NCI-H526 (cell line): ENCODE measurements at regions not wholly inside any gene's neighbourhood (a gene's known extent, or its start where the extent isn't known, plus 50 kb on each side); places are given as distances from the start of the nearest gene placed in this dataset.
"Not testable (repeated sequence)": the region's sequence is repeated elsewhere in the genome, so short reads cannot be mapped to it uniquely, and the experiment has no call there.

Experiments used
- DNase-seq, 2 experiments: peaks; one replicate each; lab custom pipeline; 2025; lab: John Stamatoyannopoulos, UW

DNA sequence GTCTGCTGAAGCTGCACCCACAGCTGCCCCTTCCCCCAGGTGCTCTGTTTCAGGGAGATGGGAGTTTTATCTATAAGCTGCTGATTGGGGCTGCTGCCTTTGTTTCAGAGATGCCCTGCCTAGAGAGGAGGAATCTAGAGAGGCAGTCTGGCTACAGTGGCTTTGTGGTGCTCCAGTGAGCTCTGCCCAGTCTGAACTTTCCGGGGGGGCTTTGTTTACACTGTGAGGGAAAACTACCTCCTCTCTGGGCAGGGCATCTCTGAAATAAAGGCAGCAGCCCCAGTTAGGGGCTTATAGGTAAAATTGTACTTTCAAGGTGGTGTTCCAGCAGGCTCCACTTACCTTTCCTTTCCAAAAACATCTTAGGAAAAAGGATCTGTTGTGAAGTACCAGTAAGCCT is 242.2 kb downstream of the SPRY1 start:
- DNase-seq, result no peak

DNA sequence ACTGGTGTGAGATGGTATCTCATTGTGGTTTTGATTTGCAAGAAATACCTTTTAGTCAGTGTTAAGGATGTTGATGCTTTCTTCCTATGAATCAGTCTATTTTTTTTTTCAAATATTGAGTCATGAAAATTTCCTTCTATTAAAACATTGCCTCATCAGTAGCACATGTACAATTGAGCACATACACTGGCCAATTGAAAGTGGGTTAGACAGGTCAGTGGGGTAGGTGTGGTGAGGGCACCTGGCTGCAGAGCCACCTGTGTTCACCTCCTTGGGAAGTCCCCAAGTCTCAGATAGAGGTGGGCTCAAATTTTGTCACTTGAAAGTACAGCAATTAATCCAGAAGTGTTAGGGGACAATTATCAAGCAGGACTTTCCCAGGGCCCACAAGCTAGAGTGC is 243.7 kb downstream of the SPRY1 start:
- DNase-seq, result no peak

DNA sequence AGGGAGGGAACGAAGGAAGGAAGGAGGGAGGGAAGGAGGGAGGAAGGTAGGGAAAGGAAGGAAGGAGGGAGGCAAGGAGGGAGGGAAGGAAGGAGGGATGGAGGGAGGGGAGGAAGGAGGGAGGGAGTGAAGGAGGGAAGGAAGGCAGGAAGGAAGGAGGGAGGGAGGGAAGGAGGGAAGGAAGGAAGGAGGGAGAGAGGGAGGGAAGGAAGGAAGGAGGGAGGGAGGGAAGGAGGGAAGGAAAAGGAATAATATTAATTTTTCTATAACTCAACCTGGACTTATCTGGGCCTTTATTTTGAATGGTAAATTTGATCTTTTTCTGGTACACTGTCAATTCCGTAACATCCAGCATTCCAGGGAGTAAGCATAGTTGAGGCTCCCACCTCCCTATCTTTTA is 244.2 kb downstream of the SPRY1 start:
- no peak for DNase-seq

DNA sequence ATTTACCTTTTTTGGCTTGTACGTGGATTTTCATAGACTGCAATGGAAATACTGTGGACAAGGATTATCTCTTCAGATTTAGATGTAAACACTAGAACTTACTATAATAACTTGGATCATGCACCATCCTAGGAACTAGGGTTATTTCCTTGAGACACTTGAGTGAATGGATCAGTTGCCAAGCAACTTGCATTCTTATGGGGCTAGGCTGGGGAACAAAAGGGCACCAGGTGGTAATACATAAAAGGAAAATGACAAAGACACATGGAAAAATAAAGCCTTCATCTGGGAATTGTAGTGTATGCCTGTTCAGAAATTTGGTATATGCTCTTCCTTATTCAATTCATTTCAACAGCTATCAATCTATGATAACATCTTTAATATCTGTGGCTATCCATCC is 247.1 kb downstream of the SPRY1 start:
- no peak for DNase-seq

DNA sequence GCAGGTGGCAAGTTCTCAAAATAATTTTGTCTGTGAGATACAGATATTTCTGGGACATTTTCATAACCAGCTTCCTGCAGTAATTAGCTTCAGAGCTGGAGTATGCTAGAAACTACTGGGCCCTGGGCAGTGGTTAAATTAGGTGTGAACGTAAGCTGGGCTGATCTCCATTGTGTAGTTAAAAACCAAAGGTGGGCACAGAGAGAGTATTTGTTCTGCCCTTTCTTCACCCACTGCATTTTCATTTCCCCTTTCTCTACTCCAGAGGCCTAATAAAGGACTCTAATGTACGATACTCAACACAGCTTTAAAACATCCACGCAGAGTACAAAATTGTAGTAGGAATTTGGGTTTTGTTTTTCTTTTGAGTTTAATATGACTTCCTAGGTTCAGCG is 252.7 kb downstream of the SPRY1 start:
- peak; percentile 82 to 87 for DNase-seq

DNA sequence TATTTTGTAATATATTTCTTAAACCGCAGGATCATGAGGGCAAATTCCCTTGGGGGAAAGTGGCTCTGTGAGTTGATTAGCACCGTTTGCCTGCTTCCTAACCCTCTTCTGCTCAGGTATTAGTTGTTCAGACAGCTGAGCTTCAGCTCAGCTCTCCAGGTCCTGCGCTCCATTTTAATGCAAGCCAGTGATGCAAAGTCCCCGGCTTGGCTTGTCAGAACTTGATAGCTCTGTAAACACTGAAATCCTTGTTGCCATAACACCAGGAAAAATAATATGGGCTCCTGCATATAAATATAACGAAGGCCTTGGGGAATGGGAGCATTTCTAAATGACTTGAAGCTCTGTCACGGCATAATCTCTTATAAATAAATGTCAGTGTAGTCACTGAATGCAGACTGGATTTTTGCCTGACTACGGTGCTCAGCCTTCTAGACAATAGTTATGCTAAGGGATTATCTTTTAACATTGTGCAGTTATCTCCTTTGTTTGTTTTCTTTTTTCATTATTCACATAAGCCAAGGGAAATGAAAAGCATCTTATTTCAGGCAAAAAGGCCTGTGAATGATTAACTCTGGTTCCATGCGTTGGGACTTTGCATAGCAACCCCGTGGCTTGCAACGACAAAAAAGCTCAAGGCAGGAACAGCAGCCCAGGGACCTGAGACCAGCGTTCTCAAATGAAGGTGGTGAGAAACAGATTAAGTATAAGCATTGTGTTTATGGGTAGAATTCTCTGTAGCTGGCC is 253.2 kb downstream of the SPRY1 start:
- peak; percentile 98 to 99 for DNase-seq

DNA sequence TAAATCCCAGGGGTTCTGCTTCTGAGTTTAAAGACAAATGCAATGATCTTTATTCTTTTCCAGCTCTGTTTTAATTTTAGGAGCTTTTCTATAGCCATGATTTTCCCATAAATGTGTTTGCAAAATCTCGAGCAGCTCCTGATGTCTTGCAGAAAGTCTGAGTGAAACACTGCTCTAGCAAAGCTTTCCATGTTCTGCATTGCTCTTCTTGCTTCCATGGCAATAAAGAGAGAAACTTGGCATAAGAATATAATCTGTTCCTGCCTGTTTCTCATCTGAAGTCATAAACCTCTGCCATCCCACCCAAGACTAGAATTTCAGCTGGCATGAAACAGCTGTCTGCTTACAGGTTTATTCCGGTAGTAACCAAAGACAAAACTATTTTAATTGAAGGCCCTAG is 254.5 kb downstream of the SPRY1 start:
- DNase-seq, result peak in 1 of 2 experiments; percentile 34

DNA sequence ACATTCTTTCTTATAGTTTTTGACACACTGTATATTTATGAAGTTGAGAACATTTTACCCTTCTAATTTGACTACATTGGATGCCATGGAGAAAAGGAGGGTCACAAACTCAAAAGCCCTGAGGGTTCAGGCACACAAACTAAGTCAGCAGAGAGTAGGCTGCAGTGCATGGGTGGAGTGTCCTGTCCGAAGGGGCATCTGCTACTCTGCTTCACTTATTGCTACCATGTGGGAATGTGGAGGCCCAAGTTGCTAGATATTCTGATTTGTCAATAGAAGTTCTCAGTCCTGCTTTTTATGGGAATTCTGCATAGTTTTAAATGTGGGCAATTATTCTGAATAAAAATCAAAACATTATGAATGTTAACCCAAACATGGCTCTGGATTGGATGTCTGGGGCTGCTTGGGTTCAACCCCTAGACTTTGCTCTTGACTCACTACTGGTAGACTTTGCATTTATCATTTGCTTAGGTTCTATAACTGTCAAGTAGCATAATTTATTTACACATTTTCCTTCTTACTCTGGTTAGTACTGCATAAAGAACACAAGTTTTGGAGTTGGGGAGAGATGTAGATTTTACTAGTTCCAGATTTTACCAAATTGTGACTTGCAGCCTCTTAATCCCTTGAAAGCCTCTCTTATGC is 255.1 kb downstream of the SPRY1 start:
- DNase-seq, result peak; percentile 13 to 56

DNA sequence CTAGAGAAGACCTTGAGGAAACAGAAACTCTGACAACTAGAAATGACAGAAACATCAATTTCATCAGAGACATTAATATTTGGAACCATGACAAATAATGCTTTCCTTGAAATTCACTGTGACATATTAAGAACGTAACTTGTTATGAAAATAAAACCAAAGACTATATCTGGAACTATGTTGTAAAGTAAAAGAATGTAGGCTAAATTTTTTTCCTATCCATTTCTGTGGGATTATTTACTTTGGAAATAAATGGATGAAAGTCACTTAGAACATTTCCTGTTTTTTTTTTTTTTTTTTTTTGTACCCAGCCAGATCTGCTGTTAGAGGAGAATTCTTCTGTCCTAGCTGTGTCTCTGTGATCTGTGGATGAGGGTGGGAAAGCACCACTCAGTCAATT is 255.9 kb downstream of the SPRY1 start:
- no peak for DNase-seq

DNA sequence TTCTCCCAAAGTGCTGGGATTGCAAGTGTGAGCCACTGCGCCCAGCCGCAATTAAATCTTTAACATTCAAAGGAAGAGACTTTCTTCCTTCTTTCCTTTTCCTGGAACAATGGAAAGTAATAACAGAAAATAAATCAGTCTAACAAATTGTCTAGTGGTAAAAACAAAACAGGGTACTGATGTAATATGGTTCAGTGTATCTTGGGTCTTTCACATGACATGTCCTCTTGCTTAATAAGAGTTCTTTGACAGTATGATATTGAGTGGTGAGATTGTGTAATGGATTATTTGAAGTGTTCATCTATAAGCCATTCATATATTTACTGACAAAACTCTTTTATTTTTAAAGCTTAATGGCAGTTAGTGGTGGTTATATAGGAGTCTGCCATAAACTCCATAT is 256.6 kb downstream of the SPRY1 start:
- no peak for DNase-seq

DNA sequence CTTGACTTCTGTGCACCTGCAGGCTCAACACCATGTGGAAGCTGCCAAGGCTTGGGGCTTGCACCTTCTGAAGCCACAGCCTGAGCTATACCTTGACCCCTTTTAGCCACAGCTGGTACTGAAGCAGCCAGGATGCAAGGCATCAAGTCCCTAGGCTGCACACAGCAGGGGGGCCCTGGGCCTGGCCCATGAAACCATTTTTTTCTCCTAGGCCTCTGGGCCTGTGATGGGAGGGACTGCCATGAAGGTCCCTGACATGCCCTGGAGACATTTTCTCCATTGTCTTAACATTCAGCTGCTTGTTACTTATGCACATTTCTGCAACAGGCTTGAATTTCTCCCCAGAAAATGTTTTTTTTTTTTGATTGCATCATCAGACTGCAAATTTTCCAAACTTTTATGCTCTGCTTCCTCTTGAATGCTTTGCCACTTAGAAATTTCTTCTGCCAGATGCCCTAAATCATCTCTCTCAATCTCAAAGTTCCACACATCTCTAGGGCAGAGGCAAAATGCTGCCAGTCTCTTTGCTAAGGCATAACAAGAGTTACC is 260.2 kb downstream of the SPRY1 start:
- not testable (repeated sequence) for DNase-seq

DNA sequence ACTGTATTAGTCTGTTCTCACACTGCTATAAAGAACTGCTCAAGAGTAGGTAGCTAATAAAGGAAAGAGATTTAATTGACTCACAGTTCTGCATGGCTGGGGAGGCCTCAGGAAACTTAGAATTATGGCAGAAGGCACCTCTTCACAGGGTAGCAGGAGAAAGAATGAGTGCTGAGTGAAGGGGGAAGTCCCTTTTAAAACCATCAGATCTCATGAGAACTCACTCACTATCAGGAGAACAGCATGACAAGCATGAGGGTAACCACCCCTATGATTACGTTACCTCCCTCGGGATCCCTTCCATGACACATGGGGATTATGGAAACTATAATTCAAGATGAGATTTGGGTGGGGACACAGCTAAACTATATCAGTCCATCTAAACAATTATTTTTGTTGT is 261.0 kb downstream of the SPRY1 start:
- DNase-seq, result not testable (repeated sequence)

DNA sequence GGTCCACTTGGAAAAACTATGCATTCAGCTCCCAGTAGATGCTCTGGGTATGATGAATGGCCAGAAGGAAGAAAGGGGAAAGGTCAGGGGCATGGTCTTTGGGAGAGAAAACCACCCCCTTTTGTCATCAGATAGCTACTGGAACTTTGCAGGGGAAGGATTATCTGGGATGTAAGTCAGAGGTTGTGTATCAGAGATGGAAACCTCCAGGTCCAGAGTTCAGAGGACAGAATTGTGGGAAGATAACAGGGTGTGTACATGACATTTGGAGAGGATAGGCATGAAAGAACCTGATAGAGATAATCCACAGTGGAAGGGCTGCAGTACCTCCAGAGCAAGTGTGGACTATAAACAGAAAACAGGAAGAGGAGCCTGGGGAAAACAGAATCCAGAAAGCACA is 262.7 kb downstream of the SPRY1 start:
- no peak for DNase-seq

DNA sequence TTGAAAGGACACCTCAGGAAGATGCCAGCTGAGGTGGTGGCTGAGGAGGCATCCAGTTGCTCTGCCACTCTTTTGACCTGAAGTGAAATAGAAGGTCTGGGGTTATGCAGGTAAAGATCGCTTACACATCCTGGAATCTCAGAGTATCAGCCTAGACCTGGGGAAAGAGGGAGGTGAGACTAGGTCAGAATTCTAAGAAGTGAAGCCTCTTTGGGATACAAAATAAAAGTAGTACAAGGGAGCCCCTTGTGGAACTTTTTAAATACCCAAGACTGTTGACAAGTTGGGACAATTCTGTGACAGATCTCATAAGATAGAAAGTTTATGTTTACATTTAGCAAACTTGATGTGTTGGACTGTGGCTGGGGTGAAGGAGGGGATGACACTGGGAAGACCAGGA is 263.1 kb downstream of the SPRY1 start:
- peak; percentile 25 to 43 for DNase-seq

DNA sequence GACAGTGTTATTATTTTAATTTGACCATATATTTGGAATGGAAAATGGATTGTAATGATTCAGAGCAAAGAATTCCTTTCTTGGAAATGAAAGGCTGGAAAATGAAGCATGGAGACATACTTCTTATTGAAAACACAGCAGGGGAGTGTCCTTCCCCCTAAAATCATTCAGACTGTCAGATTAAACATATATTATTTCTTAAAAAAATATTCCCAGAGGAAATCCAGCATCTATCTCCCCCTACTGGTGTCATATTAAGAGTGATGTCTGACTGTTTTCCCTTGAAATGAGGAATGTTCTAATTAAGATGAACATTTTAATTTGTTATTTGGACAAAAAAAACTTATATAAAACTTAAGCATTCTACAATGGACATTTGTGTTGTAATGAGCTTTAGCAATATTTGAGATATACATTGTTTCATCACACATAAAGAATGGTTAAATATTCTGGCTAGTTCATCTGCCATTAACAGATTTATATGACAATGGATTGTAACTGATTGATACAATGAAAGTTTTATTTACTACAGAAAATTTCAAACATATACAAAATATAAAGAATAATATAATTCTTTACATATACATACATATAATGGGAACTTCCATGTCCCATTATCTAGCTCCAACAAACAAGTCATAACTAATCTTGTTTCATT is 264.6 kb downstream of the SPRY1 start:
- DNase-seq, result peak in 1 of 2 experiments; percentile 60

DNA sequence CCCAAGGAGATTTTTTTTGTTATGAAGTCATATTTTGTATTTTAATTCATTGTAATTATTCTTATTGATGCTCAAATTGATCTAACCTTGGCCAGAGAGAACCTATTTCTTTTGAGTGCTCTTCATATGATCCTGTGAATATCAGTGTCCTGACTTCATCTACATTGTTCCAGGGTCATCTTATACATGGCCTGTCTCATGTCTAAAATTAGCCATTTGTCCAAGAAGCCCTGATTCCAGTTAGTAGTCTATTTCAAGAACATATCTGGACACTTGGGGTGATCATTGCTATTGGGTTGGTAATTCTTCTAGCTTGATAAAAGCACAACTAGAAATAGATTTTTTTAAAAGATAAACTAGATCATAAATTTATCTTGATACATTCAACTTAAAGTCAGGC is 266.2 kb downstream of the SPRY1 start:
- no peak for DNase-seq

DNA sequence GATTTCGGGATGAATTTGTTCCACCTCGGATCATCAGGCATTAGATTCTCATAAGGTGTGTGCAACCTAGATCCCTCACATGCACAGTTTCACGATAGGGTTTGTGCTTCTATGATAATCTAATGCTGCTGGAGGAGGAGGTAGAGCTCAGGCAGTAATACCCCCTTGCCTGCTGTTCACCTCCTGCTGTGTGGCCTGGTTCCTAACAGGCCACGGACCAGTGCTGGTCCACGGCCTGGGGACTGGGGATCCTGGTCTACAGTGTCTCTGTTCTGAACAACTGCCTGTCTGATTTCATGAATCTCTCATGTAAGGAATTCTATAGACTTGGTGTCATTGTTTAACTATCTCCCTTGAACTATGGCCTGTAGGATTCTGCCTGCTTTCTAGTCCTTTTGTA is 269.9 kb downstream of the SPRY1 start:
- DNase-seq, result no peak

DNA sequence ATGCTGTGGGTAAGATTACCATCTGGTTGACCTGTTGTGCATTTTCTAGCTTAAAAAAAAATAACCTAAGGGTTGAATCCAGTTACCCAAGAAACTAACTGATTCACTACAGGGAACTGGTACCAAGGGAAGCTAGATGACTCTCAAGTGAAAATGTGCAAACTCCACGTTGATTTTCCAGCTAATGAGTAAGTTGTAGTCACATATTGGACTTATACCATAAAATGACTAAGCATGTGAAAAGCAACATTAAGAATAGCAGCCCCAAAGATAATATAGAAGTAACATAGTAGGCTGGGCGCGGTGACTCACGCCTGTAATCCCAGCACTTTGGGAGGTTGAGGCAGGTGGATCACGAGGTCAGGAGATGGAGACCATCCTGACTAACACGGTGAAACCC is 270.9 kb downstream of the SPRY1 start:
- no peak for DNase-seq

DNA sequence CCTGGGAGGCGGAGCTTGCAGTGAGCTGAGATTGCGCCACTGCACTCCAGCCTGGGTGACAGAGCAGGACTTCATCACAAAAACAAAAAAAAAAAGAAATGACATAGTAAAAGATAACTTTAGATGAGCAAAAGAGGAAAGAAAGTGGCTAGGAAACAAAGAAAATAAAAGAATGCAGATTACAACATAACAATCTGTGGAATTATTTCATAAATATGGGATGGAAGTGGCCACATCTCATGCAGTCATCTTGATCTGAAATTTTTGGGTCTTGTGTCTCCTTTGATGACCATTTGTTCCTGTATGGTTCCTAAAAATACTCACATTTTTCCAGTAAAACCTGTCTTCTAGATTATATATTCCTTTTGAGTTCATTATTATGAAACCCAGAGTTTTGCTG is 271.4 kb downstream of the SPRY1 start:
- DNase-seq, result no peak

DNA sequence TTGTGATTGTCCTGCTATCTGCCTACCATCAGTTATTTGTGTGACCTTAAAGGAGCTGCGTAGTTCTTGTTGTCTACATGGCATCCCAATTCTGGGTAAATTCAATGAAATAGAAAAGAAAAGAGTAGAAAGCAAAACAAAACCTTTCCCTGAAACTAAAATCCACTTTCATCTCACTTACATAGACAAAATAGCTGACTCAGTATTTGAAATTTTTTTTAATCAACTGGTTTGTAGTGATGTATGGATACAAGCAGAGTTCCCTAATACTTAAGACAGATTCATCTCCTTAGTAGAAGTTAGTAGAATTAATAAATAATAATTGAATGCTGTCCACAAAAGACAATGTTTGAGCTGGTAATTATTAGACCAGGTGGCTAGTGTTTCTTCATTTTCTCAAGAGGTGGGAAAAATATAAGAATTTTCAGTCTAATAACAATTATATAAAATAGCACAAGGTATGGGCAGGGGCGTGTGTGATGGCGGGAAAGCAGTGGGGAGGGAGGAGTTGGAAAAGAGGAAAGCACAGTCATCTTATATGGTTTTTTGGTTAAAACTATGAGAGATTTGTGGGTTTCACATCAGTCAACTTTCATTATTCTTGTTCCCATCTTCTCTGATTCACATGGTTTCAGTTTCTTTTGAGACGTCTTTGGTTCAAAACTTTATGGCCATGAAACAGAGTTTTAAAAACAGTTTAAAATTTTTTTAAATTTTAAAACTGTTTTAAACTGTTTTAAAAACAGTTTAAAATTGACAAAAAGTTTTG is 275.2 kb downstream of the SPRY1 start:
- no peak for DNase-seq

DNA sequence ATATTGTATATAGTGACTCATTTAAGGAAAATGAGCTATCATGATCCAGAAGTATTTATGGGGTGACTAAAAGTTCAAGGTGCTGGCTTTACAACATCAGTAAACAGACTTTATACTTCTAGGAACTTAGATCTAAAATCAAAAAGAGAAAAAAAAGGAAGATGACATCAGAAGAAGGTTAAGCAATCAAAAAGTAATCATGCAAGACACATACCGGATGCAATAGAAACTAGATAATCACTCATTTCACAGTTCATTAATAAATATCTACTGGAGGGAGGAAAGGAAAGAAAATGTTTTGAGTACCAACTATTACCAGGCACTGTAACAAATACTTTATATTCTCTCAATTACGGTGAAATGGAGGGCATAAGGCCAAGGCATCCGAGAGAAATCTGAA is 276.4 kb downstream of the SPRY1 start:
- DNase-seq, result no peak

DNA sequence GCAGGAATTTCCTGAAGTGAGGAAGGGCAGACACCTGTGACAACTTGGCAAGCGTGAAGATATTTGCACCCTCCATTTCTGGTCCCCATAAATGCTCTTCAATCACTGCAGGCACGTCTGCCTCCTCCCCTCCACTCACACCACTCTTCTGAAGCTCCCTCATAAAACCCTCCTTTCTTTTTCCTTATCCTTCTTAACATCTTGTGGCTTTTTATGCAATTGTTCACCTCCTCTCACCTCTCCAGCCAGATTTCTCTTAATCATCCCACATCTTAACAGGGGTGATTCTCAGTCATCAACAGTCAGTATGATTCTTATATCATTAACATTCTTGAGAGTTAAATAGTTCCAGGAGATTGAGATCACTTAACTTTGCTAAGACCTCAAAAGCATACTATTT is 277.4 kb downstream of the SPRY1 start:
- DNase-seq, result no peak
